DOHH2 (cell line): ENCODE measurements at regions not wholly inside any gene's neighbourhood (a gene's known extent, or its start where the extent isn't known, plus 50 kb on each side); places are given as distances from the start of the nearest gene placed in this dataset.

Experiments
- CTCF ChIP-seq: fragments of 200-600 bp; sonication (generic); IDR thresholded peaks from one replicate; pipeline ENCODE4 v1.5.1; 2014; ENCODE audit warnings: antibody characterized with exemption, mild to moderate bottlenecking, low read depth, low read length; ENCODE audit not compliant: poor library complexity, severe bottlenecking
- EZH2phosphoT487 ChIP-seq: fragments of 200-600 bp; sonication (generic); IDR thresholded peaks from 2 replicates; pipeline ENCODE4 v1.6.1; 2017; ENCODE audit warnings: borderline replicate concordance, mild to moderate bottlenecking, antibody characterized with exemption, low read length, moderate library complexity, mixed read lengths

DNA sequence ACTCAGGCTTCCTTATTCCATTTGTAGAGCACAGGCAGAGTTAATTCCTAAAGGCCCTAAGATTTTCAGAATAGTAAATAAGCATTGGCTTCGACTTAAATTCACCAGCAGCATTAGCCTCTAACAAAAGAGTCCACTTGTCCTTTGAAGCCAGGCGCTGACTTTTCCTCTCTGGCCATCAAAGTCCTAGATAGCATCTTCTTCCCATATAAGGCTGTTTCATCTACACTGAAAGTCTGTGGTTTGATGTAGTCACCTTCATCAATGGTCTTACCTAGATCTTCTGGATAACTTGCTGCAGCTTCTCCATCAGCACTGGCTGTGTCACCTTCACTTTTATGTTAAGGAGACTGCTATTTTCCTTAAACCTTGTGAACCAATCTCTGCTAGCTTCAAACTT, 118.3 kb upstream of the SOX6 start:
- TF ChIP-seq EZH2phosphoT487 (no peak), CTCF (no peak)
